ENCODE measurements at regions not wholly inside any gene's neighbourhood (a gene's known extent, or its start where the extent isn't known, plus 50 kb on each side); places are given as distances from the start of the nearest gene placed in this dataset.

- Histone ChIP-seq H3K9me3 (no peaks in the 10 kb centered on the region), H3K4me3 (no peak overlapping the region), H3K4me1 (peaks cover 0 to 11% of the 10 kb centered on the region in 2 donors), H3K27me3 (no peaks in the 10 kb centered on the region), H3K27ac (no peak overlapping the region), H3K36me3 (no peaks in the 10 kb centered on the region)
- intact Hi-C loops (cut with DNase I), result no loop called here
- DNase-seq (no peak), ATAC-seq (no peak)
- TF ChIP-seq CTCF (IDR thresholded peaks at IDR 0.05), result no peak
Observed at GRCh38 chr13:78098249-78098648, 179.6 kb upstream of the EDNRB start.

- no peak for TF ChIP-seq CTCF (IDR thresholded peaks at IDR 0.05)
- DNase-seq (no peak), ATAC-seq (no peak)
- H3K27ac ChIP-seq, result no peak overlapping the region
- no peaks in the 10 kb centered on the region for H3K36me3 ChIP-seq
- intact Hi-C loops (cut with DNase I), result no loop called here
- H3K9me3 ChIP-seq, result no peaks in the 10 kb centered on the region
- H3K4me1 ChIP-seq, result no peaks in the 10 kb centered on the region
- no peak overlapping the region for H3K4me3 ChIP-seq
- no peaks in the 10 kb centered on the region for H3K27me3 ChIP-seq
Observed at GRCh38 chr13:78096221-78096620, 177.6 kb upstream of the EDNRB start.

- no peak for ATAC-seq
- no peak for TF ChIP-seq CTCF (IDR thresholded peaks at IDR 0.05)
- Histone ChIP-seq H3K9me3 (peaks cover 0 to under 1% of the 10 kb centered on the region in 2 donors), H3K36me3 (no peaks in the 10 kb centered on the region), H3K4me1 (no peaks in the 10 kb centered on the region), H3K27ac (no peak overlapping the region), H3K4me3 (no peak overlapping the region), H3K27me3 (no peaks in the 10 kb centered on the region)
- peak in 1 of 4 donors; percentile 17 for DNase-seq
- intact Hi-C loops (cut with DNase I), result no loop called here
Observed at GRCh38 chr13:78087966-78088678, 169.5 kb upstream of the EDNRB start.

- TF ChIP-seq CTCF (IDR thresholded peaks at IDR 0.05), result no peak
- intact Hi-C loops (cut with DNase I), result no loop called here
Observed at GRCh38 chr13:78085434-78086225, 167.0 kb upstream of the EDNRB start.

GRCh38 chr13:78084401-78084800 is 165.8 kb upstream of the EDNRB start:
- H3K4me1 ChIP-seq, result no peaks in the 10 kb centered on the region
- TF ChIP-seq CTCF (IDR thresholded peaks at IDR 0.05), result no peak
- H3K27ac ChIP-seq, result no peak overlapping the region
- H3K9me3 ChIP-seq, result peaks cover 0 to 27% of the 10 kb centered on the region in 2 donors
- ATAC-seq (no peak), DNase-seq (no peak)
- no peak overlapping the region for H3K4me3 ChIP-seq
- intact Hi-C loops (cut with DNase I), result no loop called here
- H3K36me3 ChIP-seq, result no peaks in the 10 kb centered on the region
- H3K27me3 ChIP-seq, result no peaks in the 10 kb centered on the region

More at GRCh38 chr13:78085434-78086225, 167.0 kb upstream of the EDNRB start:
- no peaks in the 10 kb centered on the region for H3K36me3 ChIP-seq
- ATAC-seq (no peak), DNase-seq (peak in 1 of 4 donors; percentile 47)
- H3K9me3 ChIP-seq, result peaks cover 0 to 23% of the 10 kb centered on the region in 2 donors
- H3K27me3 ChIP-seq, result no peaks in the 10 kb centered on the region
- no peaks in the 10 kb centered on the region for H3K4me1 ChIP-seq
- no peak overlapping the region for H3K27ac ChIP-seq
- no peak overlapping the region for H3K4me3 ChIP-seq
